Stimulated activated naive CD8-positive, alpha-beta T cell treated with anti-CD3 and anti-CD28 coated beads, Interleukin-15, Interleukin-2, amounts not matched to agents 100 ng/mL and 50 ng/mL, for 24 hours (primary cell): ENCODE measurements at regions not wholly inside any gene's neighbourhood (a gene's known extent, or its start where the extent isn't known, plus 50 kb on each side); places are given as distances from the start of the nearest gene placed in this dataset.
"Not testable (repeated sequence)": the region's sequence is repeated elsewhere in the genome, so short reads cannot be mapped to it uniquely, and the experiment has no call there.

Experiments used
- H3K27ac Mint-ChIP-seq: one replicate; pipeline ENCODE4 v1.8.0; 2021; ENCODE audit warnings: mild to moderate bottlenecking, mixed read lengths
- H3K27me3 Mint-ChIP-seq: one replicate; pipeline ENCODE4 v1.8.0; 2021; ENCODE audit warnings: mixed read lengths
- H3K36me3 Mint-ChIP-seq: one replicate; pipeline ENCODE4 v1.8.0; 2021; ENCODE audit warnings: low read depth, mixed read lengths
- H3K4me1 Mint-ChIP-seq: one replicate; pipeline ENCODE4 v1.8.0; 2021; ENCODE audit warnings: low read depth, mixed read lengths
- H3K4me3 Mint-ChIP-seq: one replicate; pipeline ENCODE4 v1.8.0; 2021; ENCODE audit warnings: mild to moderate bottlenecking, mixed read lengths
- H3K9me3 Mint-ChIP-seq: one replicate; pipeline ENCODE4 v1.8.0; 2021; ENCODE audit warnings: mixed read lengths

- Mint-ChIP-seq H3K27me3 (peaks cover 22% of the 10 kb centered on the region), H3K4me3 (no peak overlapping the region), H3K9me3 (peaks cover 14% of the 10 kb centered on the region), H3K4me1 (peaks cover 4% of the 10 kb centered on the region), H3K27ac (no peak overlapping the region), H3K36me3 (no peaks in the 10 kb centered on the region)
These were observed 434.7 kb downstream of the BRD1 start for GRCh38 chr22:49392841-49393510.

GRCh38 chr22:49392247-49392646 lies 435.4 kb downstream of the BRD1 start:
- H3K27me3 Mint-ChIP-seq = peaks cover 22% of the 10 kb centered on the region

GRCh38 chr22:49391436-49391835 lies 436.2 kb downstream of the BRD1 start:
- H3K4me3 Mint-ChIP-seq = no peak overlapping the region
- no peaks in the 10 kb centered on the region for H3K36me3 Mint-ChIP-seq
- H3K27ac Mint-ChIP-seq = no peak overlapping the region
- peaks cover 4% of the 10 kb centered on the region for H3K4me1 Mint-ChIP-seq
- peaks cover 22% of the 10 kb centered on the region for H3K27me3 Mint-ChIP-seq
- H3K9me3 Mint-ChIP-seq = peaks cover 14% of the 10 kb centered on the region

More at GRCh38 chr22:49392247-49392646, 435.4 kb downstream of the BRD1 start:
- Mint-ChIP-seq H3K27ac (no peak overlapping the region), H3K36me3 (no peaks in the 10 kb centered on the region), H3K4me3 (no peak overlapping the region), H3K9me3 (peaks cover 14% of the 10 kb centered on the region), H3K4me1 (peaks cover 4% of the 10 kb centered on the region)

DNA sequence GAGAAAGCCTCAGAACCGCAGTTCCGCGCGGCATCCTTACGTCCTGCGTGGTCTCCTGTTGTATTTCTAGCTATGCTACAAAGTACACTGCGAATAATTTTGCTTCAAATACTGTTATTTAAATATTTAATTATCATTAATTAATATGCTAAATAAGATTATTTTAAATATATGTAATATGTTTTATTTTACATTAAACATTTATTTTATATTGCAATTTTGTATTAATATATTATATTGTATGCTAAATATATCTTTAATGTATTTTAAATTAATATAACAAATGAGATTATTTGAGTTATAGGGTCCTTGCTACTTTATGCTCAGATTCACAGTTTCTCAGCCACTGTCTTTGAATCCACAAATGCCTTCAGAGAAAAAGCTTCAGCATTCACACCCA lies 436.7 kb downstream of the BRD1 start:
- Mint-ChIP-seq H3K27me3 (peaks cover 22% of the 10 kb centered on the region), H3K27ac (no peak overlapping the region), H3K4me1 (peaks cover 4% of the 10 kb centered on the region), H3K4me3 (no peak overlapping the region), H3K36me3 (no peaks in the 10 kb centered on the region), H3K9me3 (peaks cover 14% of the 10 kb centered on the region)

- peaks cover 13% of the 10 kb centered on the region for H3K27me3 Mint-ChIP-seq
- H3K36me3 Mint-ChIP-seq, H3K9me3 Mint-ChIP-seq, H3K4me1 Mint-ChIP-seq, H3K27ac Mint-ChIP-seq, H3K4me3 Mint-ChIP-seq: not testable (repeated sequence)
These were observed 443.8 kb downstream of the BRD1 start for GRCh38 chr22:49383909-49384308.

DNA sequence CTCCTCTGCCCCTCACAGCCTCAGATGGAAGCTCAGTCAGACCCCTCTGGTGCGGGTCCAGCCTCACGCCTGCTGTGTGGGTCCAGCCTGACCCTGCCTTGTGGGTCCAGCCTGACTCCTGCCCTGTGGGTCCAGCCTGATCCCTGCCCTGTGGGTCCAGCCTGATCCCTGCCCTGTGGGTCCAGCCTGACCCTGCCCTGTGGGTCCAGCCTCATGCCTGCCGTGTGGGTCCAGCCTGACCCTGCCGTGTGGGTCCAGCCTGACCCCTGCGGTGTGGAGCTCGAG lies 445.3 kb downstream of the BRD1 start:
- Mint-ChIP-seq H3K4me1 (no peaks in the 10 kb centered on the region), H3K4me3 (no peak overlapping the region), H3K27ac (no peak overlapping the region), H3K36me3 (no peaks in the 10 kb centered on the region), H3K27me3 (peaks cover 24% of the 10 kb centered on the region), H3K9me3 (peaks cover 4% of the 10 kb centered on the region)

DNA sequence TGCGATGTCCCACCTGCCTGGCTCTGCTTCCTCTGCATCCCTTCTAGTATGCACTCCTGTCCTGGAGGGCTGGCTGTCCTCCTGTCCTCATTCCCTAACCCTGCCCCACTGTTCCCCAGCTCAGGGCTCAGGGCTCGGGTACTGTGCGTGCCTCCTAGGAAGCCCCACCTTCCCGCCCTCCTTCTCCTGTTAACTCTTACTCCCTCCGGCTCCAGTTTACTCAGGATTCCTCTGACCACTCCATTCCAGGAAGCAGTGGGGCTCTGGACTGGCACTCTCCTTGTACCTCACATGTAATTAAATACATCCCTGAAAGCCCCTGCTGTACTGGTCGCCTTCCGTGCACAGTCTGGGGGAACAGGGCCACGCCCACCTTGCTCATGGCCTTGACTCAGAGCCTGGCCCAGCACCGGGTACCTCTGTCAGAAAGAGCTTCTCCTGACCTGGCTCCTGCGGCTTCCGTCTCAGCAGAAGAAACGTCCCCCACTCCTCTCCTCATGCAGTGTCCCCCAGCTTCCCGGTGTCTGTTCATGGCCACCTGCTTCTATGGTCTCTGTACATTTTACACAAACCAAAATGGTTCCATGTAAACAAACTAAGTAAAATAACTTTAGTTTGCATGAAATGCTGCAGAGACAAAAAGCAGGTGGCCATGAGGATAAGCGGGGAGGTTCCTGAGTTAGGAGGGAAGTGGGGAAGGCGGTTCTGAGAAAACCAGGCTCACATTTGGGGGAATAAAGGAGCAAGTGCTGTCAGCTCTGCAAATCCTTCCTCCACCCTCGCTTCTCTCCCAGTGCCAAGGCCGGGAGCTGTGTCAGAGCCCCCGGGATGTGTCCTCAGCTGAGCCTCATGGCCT lies 445.9 kb downstream of the BRD1 start:
- no peaks in the 10 kb centered on the region for H3K4me1 Mint-ChIP-seq
- H3K36me3 Mint-ChIP-seq = no peaks in the 10 kb centered on the region
- H3K4me3 Mint-ChIP-seq = no peak overlapping the region
- H3K27ac Mint-ChIP-seq = no peak overlapping the region
- H3K27me3 Mint-ChIP-seq = peaks cover 29% of the 10 kb centered on the region
- peaks cover 4% of the 10 kb centered on the region for H3K9me3 Mint-ChIP-seq

DNA sequence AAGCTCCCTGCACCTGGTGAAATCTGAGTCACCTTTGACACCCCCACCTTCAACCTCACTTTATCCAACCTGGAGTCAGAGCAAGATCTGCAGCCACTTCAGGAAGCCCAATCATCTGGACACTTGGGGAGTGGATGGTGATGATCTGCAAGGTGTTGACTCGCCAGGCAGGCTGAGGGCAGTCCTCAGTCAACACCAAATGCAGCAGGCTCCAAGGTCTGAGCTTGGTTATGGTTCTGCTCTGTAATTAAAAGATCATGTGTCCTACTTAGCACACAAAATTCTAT lies 446.9 kb downstream of the BRD1 start:
- no peaks in the 10 kb centered on the region for H3K4me1 Mint-ChIP-seq
- no peak overlapping the region for H3K27ac Mint-ChIP-seq
- H3K9me3 Mint-ChIP-seq = peaks cover 4% of the 10 kb centered on the region
- H3K4me3 Mint-ChIP-seq = no peak overlapping the region
- peaks cover 29% of the 10 kb centered on the region for H3K27me3 Mint-ChIP-seq
- no peaks in the 10 kb centered on the region for H3K36me3 Mint-ChIP-seq

GRCh38 chr22:49380095-49380827 lies 447.4 kb downstream of the BRD1 start:
- Mint-ChIP-seq H3K9me3 (peaks cover 4% of the 10 kb centered on the region), H3K4me3 (no peak overlapping the region), H3K27ac (no peak overlapping the region), H3K27me3 (peaks cover 29% of the 10 kb centered on the region), H3K36me3 (no peaks in the 10 kb centered on the region), H3K4me1 (no peaks in the 10 kb centered on the region)

GRCh38 chr22:49377306-49377705 lies 450.4 kb downstream of the BRD1 start:
- peaks cover 29% of the 10 kb centered on the region for H3K27me3 Mint-ChIP-seq
- H3K4me1 Mint-ChIP-seq = no peaks in the 10 kb centered on the region

GRCh38 chr22:49373801-49374226 lies 453.9 kb downstream of the BRD1 start:
- Mint-ChIP-seq H3K9me3 (no peaks in the 10 kb centered on the region), H3K27me3 (peaks cover 15% of the 10 kb centered on the region), H3K4me3 (no peak overlapping the region), H3K27ac (no peak overlapping the region), H3K36me3 (no peaks in the 10 kb centered on the region), H3K4me1 (no peaks in the 10 kb centered on the region)

More at GRCh38 chr22:49377306-49377705, 450.4 kb downstream of the BRD1 start:
- Mint-ChIP-seq H3K9me3 (no peaks in the 10 kb centered on the region), H3K36me3 (no peaks in the 10 kb centered on the region), H3K27ac (no peak overlapping the region), H3K4me3 (no peak overlapping the region)

- H3K4me3 Mint-ChIP-seq = no peak overlapping the region
- no peaks in the 10 kb centered on the region for H3K9me3 Mint-ChIP-seq
- no peak overlapping the region for H3K27ac Mint-ChIP-seq
- H3K36me3 Mint-ChIP-seq = no peaks in the 10 kb centered on the region
- H3K4me1 Mint-ChIP-seq = no peaks in the 10 kb centered on the region
- H3K27me3 Mint-ChIP-seq = peaks cover 13% of the 10 kb centered on the region
These were observed 454.4 kb downstream of the BRD1 start for GRCh38 chr22:49373289-49373666.

GRCh38 chr22:49372530-49373288 lies 455.0 kb downstream of the BRD1 start:
- Mint-ChIP-seq H3K36me3 (no peaks in the 10 kb centered on the region), H3K9me3 (no peaks in the 10 kb centered on the region), H3K4me3 (no peak overlapping the region), H3K27ac (no peak overlapping the region), H3K27me3 (peaks cover 8% of the 10 kb centered on the region), H3K4me1 (no peaks in the 10 kb centered on the region)

DNA sequence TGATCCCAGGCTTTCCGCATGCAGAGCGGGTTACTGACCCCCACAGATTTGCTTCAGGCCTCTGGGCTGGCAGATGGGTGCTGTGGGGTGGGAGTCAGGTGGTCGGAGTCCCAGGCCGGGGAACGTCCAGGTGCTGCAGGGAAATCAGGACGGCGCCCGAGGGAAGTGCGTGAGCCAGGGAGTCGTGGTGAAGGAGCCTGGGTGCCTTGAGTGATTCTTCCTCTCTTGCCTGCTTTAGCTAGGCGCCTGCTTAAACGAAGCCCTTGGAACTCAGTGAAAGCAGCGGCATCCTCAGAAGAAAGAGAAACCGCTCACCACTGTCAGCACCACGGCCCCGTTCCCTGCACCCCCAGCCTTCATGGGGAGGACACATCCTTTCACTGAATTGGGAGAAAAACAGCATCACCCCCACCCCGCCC lies 455.6 kb downstream of the BRD1 start:
- H3K36me3 Mint-ChIP-seq = no peaks in the 10 kb centered on the region
- H3K4me1 Mint-ChIP-seq = no peaks in the 10 kb centered on the region
- no peak overlapping the region for H3K27ac Mint-ChIP-seq
- peaks cover 2% of the 10 kb centered on the region for H3K27me3 Mint-ChIP-seq
- no peak overlapping the region for H3K4me3 Mint-ChIP-seq
- H3K9me3 Mint-ChIP-seq = no peaks in the 10 kb centered on the region
